NCI-H1694 (cell line): ENCODE measurements at regions not wholly inside any gene's neighbourhood (a gene's known extent, or its start where the extent isn't known, plus 50 kb on each side); places are given as distances from the start of the nearest gene placed in this dataset.

Experiments
- DNase-seq: peaks from one replicate; lab custom pipeline; 2025; lab: John Stamatoyannopoulos, UW

GRCh38 chr3:41148478-41148877 is 50.8 kb upstream of the CTNNB1 start:
- no peak for DNase-seq

- DNase-seq = no peak
Measured at GRCh38 chr3:41148901-41149300, 50.4 kb upstream of the CTNNB1 start.
